H54 (cell line): ENCODE measurements at regions not wholly inside any gene's neighbourhood (a gene's known extent, or its start where the extent isn't known, plus 50 kb on each side); places are given as distances from the start of the nearest gene placed in this dataset.

Experiments used
- DNase-seq: peaks from one replicate; pipeline ENCODE4 v3.0.0; 2011; ENCODE audit warnings: low spot score, mixed read lengths; ENCODE audit not compliant: insufficient read length
- FAIRE-seq: peaks from 3 replicates; lab custom pipeline; 2011; peaks lifted over from hg19 to GRCh38; lab: Jason Lieb, UNC
- POLR2A ChIP-seq: IDR thresholded peaks from 2 replicates; pipeline ENCODE4 v1.6.1; 2011; ENCODE audit warnings: low read depth, mild to moderate bottlenecking, low read length

DNA sequence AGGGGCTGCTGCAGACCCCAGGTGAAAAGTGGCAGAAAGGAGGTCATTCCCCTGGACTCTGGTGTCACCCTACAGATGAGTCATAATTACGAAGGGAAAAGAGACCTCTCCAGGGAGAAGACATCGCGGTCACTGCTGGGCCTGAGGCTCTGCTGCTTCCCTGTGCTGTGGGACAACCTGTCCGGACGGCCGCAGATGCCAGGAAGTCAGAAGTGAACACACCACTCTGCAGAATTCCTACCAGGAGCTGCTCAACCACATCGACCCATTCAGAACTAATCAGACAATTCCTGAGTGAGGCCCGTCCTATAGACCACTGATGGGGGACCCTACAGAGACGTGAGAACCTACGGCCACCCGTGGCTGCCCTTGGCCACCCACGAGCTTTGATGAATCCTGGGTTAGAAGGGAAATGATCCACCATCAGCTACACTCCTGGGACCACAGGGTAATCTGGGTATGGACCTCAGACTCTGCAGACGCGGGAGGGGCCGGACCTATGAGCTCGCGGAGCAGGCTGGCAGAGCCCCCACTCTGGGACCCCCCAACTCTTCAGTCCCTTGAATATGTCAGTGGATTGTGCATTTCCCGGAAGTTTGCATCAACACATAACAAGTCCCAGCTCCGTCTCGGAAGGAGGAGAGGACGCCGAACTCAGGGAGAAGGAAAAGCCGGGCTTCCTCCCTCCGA lies 636.7 kb downstream of the BRD1 start:
- FAIRE-seq: no peak
- TF ChIP-seq POLR2A: no peak

DNA sequence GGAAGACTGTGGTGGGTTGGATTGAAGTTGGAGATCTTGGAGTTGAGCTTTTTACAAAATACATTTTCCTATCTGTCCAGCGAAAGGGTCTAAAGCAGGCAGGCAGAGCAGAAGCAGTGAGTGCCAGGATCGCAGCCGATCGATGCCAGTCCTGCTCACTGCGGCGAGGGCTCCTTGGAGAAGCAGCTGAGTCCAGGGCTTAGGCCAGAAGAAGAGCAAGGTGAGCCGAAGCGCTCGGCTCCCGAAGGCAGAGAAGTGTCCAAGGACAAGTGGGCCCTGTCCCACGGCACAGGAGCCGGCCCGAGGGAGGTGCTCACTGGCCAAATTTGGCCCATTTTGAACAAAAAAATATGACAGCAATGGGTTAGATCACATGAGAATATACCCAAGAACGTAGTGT lies 637.8 kb downstream of the BRD1 start:
- DNase-seq: no peak
- no peak for FAIRE-seq
- no peak for TF ChIP-seq POLR2A

More for the DNA sequence above, 636.7 kb downstream of the BRD1 start:
- no peak for DNase-seq

DNA sequence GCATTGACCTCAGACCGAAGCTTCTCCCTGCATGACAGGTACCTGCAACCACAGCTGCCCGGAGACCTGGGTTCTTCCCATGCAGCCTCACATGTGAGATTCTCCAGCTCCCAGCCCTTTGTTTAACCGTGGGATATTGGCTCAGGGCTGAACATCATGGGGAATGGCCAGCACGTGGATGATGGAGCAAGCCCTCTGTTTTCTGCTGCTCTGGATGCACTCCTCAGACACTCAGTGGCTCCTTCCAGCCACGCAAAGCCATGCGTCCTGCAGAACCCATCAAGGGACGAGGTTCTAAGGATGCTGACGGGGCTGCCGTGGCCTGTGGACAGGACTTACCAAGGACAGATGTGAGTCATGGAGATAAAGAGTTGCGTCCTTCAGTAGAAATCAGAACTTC lies 639.1 kb downstream of the BRD1 start:
- no peak for TF ChIP-seq POLR2A
- FAIRE-seq: no peak

DNA sequence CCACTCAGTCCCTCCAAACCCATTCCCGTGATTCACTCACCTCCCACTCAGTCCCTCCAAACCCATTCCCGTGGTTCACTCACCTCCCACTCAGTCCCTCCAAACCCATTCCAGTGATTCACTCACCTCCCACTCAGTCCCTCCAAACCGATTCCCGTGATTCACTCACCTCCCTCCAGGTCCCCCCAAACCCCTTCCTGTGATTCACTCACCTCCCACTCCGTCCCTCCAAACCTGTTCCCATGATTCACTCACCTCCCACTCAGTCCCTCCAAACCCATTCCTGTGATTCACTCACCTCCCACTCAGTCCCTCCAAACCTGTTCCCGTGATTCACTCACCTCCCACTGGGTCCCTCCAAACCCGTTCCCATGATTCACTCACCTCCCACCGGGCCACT lies 639.6 kb downstream of the BRD1 start:
- FAIRE-seq (no peak), DNase-seq (no peak)
- no peak for TF ChIP-seq POLR2A

More for the DNA sequence above, 639.1 kb downstream of the BRD1 start:
- no peak for DNase-seq

DNA sequence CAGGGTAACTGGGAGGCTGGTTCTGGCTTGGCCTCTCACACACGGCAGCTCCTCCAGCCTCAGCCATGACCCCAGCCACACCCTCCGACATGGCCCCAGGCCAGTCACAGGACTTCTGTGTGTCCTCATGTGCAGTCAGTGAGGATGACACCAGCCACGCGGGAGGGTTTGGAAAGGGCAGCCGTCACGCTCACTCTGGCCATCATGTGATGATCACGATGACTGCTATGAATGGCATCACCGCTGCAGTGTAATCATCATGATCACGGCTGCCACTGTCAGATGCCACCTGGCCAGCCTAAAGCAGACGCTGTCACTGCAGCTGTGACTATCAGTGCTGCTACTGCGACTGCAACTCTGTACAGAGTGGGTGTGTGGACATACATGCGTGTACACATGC lies 640.9 kb downstream of the BRD1 start:
- no peak for DNase-seq
- no peak for FAIRE-seq
- no peak for TF ChIP-seq POLR2A

DNA sequence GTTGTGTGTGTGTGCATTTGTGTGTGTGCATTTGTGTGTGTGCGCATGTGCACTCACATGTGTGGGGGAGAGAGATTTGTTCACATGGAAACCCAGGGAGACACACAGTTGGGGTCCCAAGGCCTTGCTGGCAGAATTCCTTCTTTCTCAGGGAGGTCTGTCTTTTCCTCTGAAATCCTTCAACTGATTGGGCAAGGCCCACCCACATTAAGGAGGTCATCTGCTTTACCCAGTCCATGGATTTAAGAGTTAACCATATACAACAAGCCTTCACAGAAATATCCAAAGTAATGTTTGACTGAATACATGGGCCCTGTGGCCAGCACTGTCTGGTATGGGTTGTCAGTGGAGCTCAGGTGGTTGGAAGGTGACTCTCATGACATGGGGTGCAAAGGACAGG lies 641.4 kb downstream of the BRD1 start:
- no peak for TF ChIP-seq POLR2A
- DNase-seq (no peak), FAIRE-seq (no peak)

DNA sequence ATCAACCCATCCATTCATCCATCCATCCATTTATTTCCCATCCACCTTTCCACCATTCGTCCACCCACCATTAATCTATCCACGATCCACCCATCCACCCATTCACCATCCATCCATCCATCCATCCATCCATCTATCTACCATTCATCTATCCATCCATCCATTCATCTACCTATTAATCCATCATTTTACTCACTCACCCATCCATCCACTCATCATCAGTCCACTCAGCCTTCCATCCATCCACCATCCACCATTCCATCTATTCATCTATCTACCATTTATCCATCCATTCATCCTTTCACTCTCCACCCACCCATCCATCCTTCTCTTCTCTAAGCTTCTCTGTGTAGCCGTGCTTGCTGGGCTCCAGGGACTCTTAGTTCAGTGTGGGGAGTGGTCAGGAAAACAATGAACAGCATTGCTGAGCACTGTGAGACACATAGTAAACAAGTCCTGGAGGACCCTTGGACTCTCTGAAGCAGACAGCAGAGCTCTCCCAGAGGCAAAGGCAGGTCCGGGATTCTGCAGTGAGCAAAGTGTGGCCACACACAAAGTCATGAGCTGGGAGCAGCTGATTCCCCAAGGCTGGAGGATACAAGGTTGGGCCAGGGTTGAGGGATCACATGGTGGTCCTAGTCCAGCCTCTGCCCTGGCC lies 642.2 kb downstream of the BRD1 start:
- TF ChIP-seq POLR2A: no peak
- no peak for DNase-seq
- no peak for FAIRE-seq

DNA sequence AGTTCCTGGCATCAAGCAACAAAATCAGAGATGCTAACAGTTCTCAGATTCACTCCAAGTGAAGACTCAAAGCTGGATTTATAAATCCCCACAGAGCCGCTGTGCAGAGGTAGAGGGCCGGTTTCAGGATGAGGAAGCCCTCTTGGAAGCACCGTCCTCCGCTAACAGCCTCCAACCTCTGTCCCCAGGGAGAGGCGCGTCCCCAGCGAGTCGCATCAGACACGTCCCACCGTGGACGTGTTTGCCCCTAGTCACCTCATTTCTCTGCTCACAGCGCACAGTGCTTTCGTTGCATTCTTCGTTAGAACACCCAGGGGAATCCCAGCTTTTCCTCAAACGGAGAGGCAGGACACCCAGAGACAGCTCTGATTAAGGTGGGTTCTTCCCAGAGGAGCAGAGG lies 642.9 kb downstream of the BRD1 start:
- DNase-seq (no peak), FAIRE-seq (no peak)
- TF ChIP-seq POLR2A: no peak

DNA sequence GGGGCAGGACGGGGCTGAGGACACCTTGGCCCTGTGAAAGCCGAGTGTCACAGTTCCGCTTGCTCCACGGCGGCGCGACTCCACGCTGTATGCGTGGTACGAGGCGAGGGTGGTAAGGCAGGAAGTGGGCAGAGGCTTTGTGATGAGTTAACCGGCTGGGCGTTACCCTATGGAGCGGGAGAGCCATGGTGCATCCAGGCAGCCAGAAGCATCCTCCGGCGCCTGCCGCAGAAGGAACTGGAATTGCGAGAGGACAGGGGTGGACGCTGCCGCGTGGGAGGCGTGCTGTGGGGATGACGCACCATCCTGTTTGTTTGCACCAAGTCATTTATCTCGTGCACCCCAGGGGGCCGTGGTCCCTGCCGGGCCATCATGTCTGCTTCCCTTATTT lies 643.9 kb downstream of the BRD1 start:
- no peak for DNase-seq
- no peak for FAIRE-seq
- TF ChIP-seq POLR2A: no peak

DNA sequence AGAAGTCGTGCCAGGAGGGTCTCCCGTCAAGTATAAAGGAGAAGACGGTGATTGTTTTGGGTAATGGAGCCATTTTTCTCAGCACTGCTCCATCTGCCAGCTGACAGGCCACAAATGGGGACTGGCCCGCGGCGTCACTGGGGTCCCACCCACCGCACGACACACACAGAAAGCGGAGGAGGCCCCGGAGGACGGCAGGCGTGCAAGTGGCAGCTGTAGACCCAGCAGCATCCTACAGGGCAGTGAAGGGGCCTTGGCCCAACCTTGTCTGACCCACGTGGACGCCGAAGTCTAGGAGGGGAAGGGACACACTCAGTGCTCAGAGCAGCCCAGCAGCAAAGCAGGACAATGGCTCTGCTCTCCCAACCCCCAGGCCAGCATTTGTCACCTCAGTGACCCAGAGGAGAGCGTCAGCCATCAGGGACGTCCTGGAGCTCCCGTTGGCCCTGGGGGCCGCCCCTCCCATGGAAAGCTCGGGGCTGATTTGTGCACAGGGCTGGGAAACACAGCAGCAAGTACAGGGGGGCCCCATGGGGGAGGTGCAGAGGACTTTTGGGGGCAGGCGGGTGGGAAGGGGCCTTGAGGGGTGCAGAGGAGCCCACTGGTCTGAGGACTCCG lies 644.4 kb downstream of the BRD1 start:
- no peak for DNase-seq
- TF ChIP-seq POLR2A: no peak
- FAIRE-seq: no peak

DNA sequence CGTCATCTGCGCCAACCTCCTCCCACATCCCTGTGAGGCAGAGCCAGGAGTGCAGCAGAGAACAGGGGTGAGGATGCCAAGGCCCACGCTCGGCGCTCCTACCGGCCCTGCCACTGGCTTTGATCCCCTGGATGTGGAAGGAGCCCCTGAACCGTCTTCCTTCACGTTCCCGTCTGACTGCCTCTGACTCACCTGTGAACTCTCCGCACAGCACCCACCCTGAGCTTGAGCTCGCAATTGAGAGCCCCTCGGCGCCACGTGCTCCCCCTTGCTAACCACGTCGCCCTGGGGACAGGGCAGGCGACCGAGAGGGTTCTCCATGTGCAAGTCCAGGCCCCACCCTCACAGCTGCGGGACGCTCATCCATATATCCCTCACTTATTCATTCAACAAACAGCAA lies 645.3 kb downstream of the BRD1 start:
- DNase-seq (no peak), FAIRE-seq (no peak)
- no peak for TF ChIP-seq POLR2A

DNA sequence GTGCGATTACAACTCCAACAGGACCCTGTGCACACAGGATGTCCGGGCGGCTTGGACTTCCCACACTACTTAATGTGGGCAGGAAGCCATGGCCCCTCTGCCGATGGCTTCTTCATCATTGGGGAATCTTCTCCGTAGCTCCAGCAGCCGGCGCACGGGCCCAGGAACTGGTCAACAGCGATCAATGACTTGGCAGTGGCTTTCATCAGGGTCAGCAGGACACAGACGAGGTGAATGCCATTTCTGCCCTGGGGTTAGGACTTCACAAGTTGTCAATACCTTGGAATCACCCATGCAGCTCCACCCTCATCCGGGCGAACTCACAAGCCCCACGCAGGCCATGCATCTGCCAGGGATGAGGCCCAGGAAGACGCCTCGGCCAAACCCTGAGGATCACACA lies 645.7 kb downstream of the BRD1 start:
- DNase-seq: no peak
- no peak for FAIRE-seq
- TF ChIP-seq POLR2A: no peak

DNA sequence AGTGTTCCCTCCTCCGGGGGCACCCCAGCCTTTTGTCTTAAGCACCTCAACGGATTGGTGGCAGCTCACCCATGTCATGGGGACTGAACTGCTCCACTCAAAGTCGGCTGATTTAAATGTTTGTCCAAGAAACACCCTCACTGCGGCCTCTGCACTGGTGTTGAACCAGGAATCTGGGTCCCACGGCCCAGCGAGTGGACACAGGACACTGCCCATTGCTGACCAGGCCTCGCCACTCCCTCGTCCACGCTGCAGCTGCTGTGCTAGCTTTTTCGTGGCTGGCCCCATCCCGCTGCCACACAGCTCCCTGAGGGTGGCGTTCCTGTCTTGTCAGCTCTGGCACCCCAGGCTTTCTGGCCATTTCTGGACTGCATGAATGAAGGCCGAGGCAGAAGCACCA lies 646.2 kb downstream of the BRD1 start:
- no peak for TF ChIP-seq POLR2A
- DNase-seq (no peak), FAIRE-seq (no peak)

DNA sequence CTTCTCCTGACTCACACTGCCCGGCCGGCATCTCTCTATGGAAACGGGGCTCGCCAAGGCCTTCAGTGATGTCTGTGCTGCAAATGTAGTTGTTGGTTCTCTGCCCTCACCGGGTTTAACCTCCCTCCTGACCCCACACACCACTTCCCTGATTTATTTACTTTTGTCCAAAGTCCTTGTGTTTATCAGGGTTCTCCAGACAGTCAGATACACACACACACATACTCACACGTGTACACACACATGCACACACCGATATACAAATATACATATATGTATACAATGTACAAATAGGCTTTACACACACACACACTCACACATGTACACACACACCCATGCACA lies 647.0 kb downstream of the BRD1 start:
- TF ChIP-seq POLR2A: no peak
- DNase-seq (no peak), FAIRE-seq (no peak)
